HG03432 (cell line): ENCODE measurements at regions not wholly inside any gene's neighbourhood (a gene's known extent, or its start where the extent isn't known, plus 50 kb on each side); places are given as distances from the start of the nearest gene placed in this dataset.

Experiments
- ATAC-seq: cut with Tn5 transposase; IDR thresholded peaks from one replicate; pipeline ENCODE4 v1.9.1; 2021; ENCODE audit warnings: mild to moderate bottlenecking, moderate library complexity; ENCODE audit not compliant: unreplicated experiment

GRCh38 chr19:28228854-28229253, 984.1 kb downstream of the UQCRFS1 start:
- ATAC-seq = no peak

GRCh38 chr19:28224441-28224840, 988.5 kb downstream of the UQCRFS1 start:
- ATAC-seq = no peak

- ATAC-seq = no peak
These were observed 991.2 kb downstream of the UQCRFS1 start for GRCh38 chr19:28221736-28222135.

- no peak for ATAC-seq
These were observed 994.2 kb downstream of the UQCRFS1 start for GRCh38 chr19:28218728-28219127.

GRCh38 chr19:28217022-28217421, 995.9 kb downstream of the UQCRFS1 start:
- ATAC-seq = no peak

- no peak for ATAC-seq
These were observed 999.4 kb downstream of the UQCRFS1 start for GRCh38 chr19:28213470-28214082.

GRCh38 chr19:28210886-28211285, 1002.1 kb downstream of the UQCRFS1 start:
- ATAC-seq = no peak

- no peak for ATAC-seq
These were observed 1004.2 kb downstream of the UQCRFS1 start for GRCh38 chr19:28208745-28209144.

- ATAC-seq = no peak
These were observed 1005.7 kb downstream of the UQCRFS1 start for GRCh38 chr19:28207244-28207643.

GRCh38 chr19:28201462-28201943, 1011.4 kb downstream of the UQCRFS1 start:
- no peak for ATAC-seq

- ATAC-seq = no peak
These were observed 1013.6 kb downstream of the UQCRFS1 start for GRCh38 chr19:28199323-28199722.

- ATAC-seq = no peak
These were observed 1016.0 kb downstream of the UQCRFS1 start for GRCh38 chr19:28196961-28197360.

- ATAC-seq = no peak
These were observed 1016.9 kb downstream of the UQCRFS1 start for GRCh38 chr19:28196101-28196500.

GRCh38 chr19:28185646-28186045, 1027.3 kb downstream of the UQCRFS1 start:
- ATAC-seq = no peak

- no peak for ATAC-seq
These were observed 1028.0 kb downstream of the UQCRFS1 start for GRCh38 chr19:28184997-28185396.

- no peak for ATAC-seq
These were observed 1036.8 kb downstream of the UQCRFS1 start for GRCh38 chr19:28176193-28176592.

- no peak for ATAC-seq
These were observed 1041.0 kb downstream of the UQCRFS1 start for GRCh38 chr19:28171983-28172382.

- ATAC-seq = no peak
These were observed 1042.9 kb downstream of the UQCRFS1 start for GRCh38 chr19:28170066-28170465.

GRCh38 chr19:28169168-28169887, 1043.6 kb downstream of the UQCRFS1 start:
- no peak for ATAC-seq

GRCh38 chr19:28168557-28168956, 1044.4 kb downstream of the UQCRFS1 start:
- no peak for ATAC-seq

GRCh38 chr19:28166025-28166424, 1046.9 kb downstream of the UQCRFS1 start:
- no peak for ATAC-seq

- ATAC-seq = no peak
These were observed 1048.7 kb downstream of the UQCRFS1 start for GRCh38 chr19:28164214-28164613.
